ENCODE measurements at regions not wholly inside any gene's neighbourhood (a gene's known extent, or its start where the extent isn't known, plus 50 kb on each side); places are given as distances from the start of the nearest gene placed in this dataset.

- ChIA-PET POLR2A (no interaction called here), CTCF (interaction anchor here (3.0 kb wide), 1 partner anchor 10 kb away, joined by 10 read pairs; no protein-coding TSS in a partner anchor)
- Mint-ChIP-seq H3K27ac (no peak overlapping the region), H3K4me3 (no peak overlapping the region), H3K27me3 (no peaks in the 10 kb centered on the region), H3K9me3 (ENCODE audit: low read depth) (no peaks in the 10 kb centered on the region), H3K36me3 (ENCODE audit: low read depth) (no peaks in the 10 kb centered on the region), H3K4me1 (no peaks in the 10 kb centered on the region)
- intact Hi-C loops (cut with DNase I, micrococcal nuclease), result no loop called here
- no peak for DNase-seq
- no peak for ATAC-seq
Observed at GRCh38 chr2:59034837-59035236, 793.7 kb upstream of the FANCL start.

DNA sequence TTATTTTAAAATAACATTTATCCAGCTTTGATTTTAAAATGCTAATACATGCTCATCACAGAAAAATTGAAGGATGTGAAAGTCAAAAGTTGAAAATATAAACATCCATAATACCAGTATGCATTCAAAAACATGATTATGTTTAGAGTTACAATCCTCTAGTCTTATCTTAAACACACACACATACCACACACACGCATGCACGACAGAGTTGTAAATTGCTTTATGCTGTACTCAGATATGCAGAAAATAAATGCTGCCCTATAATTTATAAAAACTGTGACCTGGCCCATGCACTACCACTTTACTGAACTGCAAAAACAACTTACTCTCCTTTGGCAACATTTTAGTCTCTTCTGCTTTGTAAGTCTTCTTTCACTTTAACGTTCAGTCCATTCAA lies 793.0 kb upstream of the FANCL start:
- ChIA-PET CTCF (interaction anchor here (3.0 kb wide), 1 partner anchor 9 kb away, joined by 10 read pairs; no protein-coding TSS in a partner anchor), POLR2A (no interaction called here)
- H3K27me3 Mint-ChIP-seq, result no peaks in the 10 kb centered on the region

DNA sequence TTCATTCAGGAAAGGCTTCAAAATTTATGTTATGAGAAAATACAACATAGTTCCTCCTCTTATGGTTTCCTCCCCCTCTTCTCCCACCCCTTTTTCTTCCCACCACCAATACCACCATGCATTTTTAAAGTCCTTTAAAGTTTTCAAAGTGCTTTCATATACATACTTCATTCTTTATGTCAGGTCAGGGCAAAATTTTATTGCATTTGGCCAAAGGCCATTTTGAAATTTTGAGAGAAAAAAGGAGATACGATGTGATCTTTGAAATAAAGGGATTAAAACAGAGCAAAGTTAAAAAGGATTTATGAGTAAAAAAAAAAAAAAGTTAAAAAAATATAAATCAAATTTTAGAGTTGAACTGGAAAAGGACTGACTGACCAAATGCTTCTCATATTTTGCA lies 792.5 kb upstream of the FANCL start:
- no peak for DNase-seq
- Mint-ChIP-seq H3K9me3 (ENCODE audit: low read depth) (no peaks in the 10 kb centered on the region), H3K27ac (no peak overlapping the region), H3K4me1 (no peaks in the 10 kb centered on the region), H3K36me3 (ENCODE audit: low read depth) (no peaks in the 10 kb centered on the region), H3K4me3 (no peak overlapping the region), H3K27me3 (no peaks in the 10 kb centered on the region)
- intact Hi-C loops (cut with DNase I, micrococcal nuclease), result no loop called here
- ChIA-PET POLR2A (no interaction called here), CTCF (interaction anchor here (3.0 kb wide), 1 partner anchor 9 kb away, joined by 10 read pairs; no protein-coding TSS in a partner anchor)
- ATAC-seq, result no peak

More for the DNA sequence above, 793.0 kb upstream of the FANCL start:
- H3K4me3 Mint-ChIP-seq, result no peak overlapping the region
- no peaks in the 10 kb centered on the region for H3K36me3 Mint-ChIP-seq (ENCODE audit: low read depth)
- intact Hi-C loops (cut with DNase I, micrococcal nuclease), result no loop called here
- DNase-seq (no peak), ATAC-seq (no peak)
- no peak overlapping the region for H3K27ac Mint-ChIP-seq
- H3K9me3 Mint-ChIP-seq (ENCODE audit: low read depth), result no peaks in the 10 kb centered on the region
- H3K4me1 Mint-ChIP-seq, result no peaks in the 10 kb centered on the region

GRCh38 chr2:59032499-59032898 lies 791.4 kb upstream of the FANCL start:
- no peaks in the 10 kb centered on the region for H3K27me3 Mint-ChIP-seq
- CTCF ChIA-PET, result no interaction called here
- DNase-seq (no peak), ATAC-seq (no peak)
- H3K4me3 Mint-ChIP-seq, result no peak overlapping the region
- POLR2A ChIA-PET, result no interaction called here
- no peaks in the 10 kb centered on the region for H3K4me1 Mint-ChIP-seq
- intact Hi-C loops (cut with DNase I, micrococcal nuclease), result no loop called here
- no peaks in the 10 kb centered on the region for H3K9me3 Mint-ChIP-seq (ENCODE audit: low read depth)
- H3K27ac Mint-ChIP-seq, result no peak overlapping the region
- no peaks in the 10 kb centered on the region for H3K36me3 Mint-ChIP-seq (ENCODE audit: low read depth)

GRCh38 chr2:59029058-59029457 lies 787.9 kb upstream of the FANCL start:
- Mint-ChIP-seq H3K27ac (no peak overlapping the region), H3K36me3 (ENCODE audit: low read depth) (no peaks in the 10 kb centered on the region), H3K9me3 (ENCODE audit: low read depth) (no peaks in the 10 kb centered on the region), H3K4me3 (no peak overlapping the region), H3K27me3 (no peaks in the 10 kb centered on the region), H3K4me1 (no peaks in the 10 kb centered on the region)
- ATAC-seq (no peak), DNase-seq (no peak)
- POLR2A ChIA-PET, result no interaction called here
- CTCF ChIA-PET, result no interaction called here
- intact Hi-C loops (cut with DNase I, micrococcal nuclease), result loop anchor here in 1 of 2 experiments (5.0 to 10.0 kb wide), 2 partner anchors 1526 to 1548 kb away; partner anchors contain the start of gene BCL11A

DNA sequence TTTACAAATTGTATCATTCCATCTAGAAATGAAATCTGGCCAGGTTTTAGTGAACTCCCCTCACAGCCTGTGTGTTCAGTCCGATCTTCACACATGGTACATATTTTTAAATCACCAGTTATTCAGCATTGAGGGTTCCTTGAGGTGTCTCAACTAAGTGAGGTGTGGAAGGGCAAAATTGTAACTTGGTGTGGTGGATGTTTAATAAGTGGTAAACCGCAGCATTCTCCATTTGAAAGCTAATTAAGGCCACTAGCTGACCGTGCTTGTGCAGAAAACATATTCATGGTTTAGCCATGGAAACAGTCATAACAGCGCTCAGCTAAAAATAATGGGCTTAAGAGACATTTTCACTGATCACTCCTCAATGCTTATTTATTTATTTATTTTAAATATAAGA lies 786.2 kb upstream of the FANCL start:
- POLR2A ChIA-PET, result no interaction called here
- CTCF ChIA-PET, result no interaction called here

GRCh38 chr2:59025157-59025757 lies 784.1 kb upstream of the FANCL start:
- no peak overlapping the region for H3K27ac Mint-ChIP-seq
- ChIA-PET CTCF (interaction anchor here (0.7 to 2.2 kb wide), 6 partner anchors 10 to 1236 kb away, joined by 3 to 10 read pairs (median 3); no protein-coding TSS in a partner anchor), POLR2A (no interaction called here)
- H3K9me3 Mint-ChIP-seq (ENCODE audit: low read depth), result no peaks in the 10 kb centered on the region
- H3K4me1 Mint-ChIP-seq, result no peaks in the 10 kb centered on the region
- H3K36me3 Mint-ChIP-seq (ENCODE audit: low read depth), result no peaks in the 10 kb centered on the region
- no peak overlapping the region for H3K4me3 Mint-ChIP-seq
- no peaks in the 10 kb centered on the region for H3K27me3 Mint-ChIP-seq
- ATAC-seq, result no peak
- intact Hi-C loops (cut with DNase I, micrococcal nuclease), result loop anchor here in 1 of 2 experiments (5.0 to 10.0 kb wide), 2 partner anchors 1530 to 1552 kb away; partner anchors contain the start of gene BCL11A
- peak; percentile 44 for DNase-seq

More for the DNA sequence above, 786.2 kb upstream of the FANCL start:
- Mint-ChIP-seq H3K9me3 (ENCODE audit: low read depth) (no peaks in the 10 kb centered on the region), H3K4me3 (no peak overlapping the region), H3K27ac (no peak overlapping the region), H3K27me3 (no peaks in the 10 kb centered on the region), H3K4me1 (no peaks in the 10 kb centered on the region), H3K36me3 (ENCODE audit: low read depth) (no peaks in the 10 kb centered on the region)
- DNase-seq, result no peak
- ATAC-seq, result no peak
- intact Hi-C loops (cut with DNase I, micrococcal nuclease), result loop anchor here in 1 of 2 experiments (5.0 to 10.0 kb wide), 2 partner anchors 1527 to 1550 kb away; partner anchors contain the start of gene BCL11A

GRCh38 chr2:59021786-59022185 lies 780.7 kb upstream of the FANCL start:
- DNase-seq (no peak), ATAC-seq (no peak)
- Mint-ChIP-seq H3K27me3 (no peaks in the 10 kb centered on the region), H3K9me3 (ENCODE audit: low read depth) (no peaks in the 10 kb centered on the region), H3K27ac (no peak overlapping the region), H3K4me3 (no peak overlapping the region), H3K4me1 (no peaks in the 10 kb centered on the region), H3K36me3 (ENCODE audit: low read depth) (no peaks in the 10 kb centered on the region)
- CTCF ChIA-PET, result no interaction called here
- POLR2A ChIA-PET, result no interaction called here
- intact Hi-C loops (cut with DNase I, micrococcal nuclease), result loop anchor here in 1 of 2 experiments (10.0 kb wide), 1 partner anchor 1533 kb away; the partner anchor contains the start of gene BCL11A

DNA sequence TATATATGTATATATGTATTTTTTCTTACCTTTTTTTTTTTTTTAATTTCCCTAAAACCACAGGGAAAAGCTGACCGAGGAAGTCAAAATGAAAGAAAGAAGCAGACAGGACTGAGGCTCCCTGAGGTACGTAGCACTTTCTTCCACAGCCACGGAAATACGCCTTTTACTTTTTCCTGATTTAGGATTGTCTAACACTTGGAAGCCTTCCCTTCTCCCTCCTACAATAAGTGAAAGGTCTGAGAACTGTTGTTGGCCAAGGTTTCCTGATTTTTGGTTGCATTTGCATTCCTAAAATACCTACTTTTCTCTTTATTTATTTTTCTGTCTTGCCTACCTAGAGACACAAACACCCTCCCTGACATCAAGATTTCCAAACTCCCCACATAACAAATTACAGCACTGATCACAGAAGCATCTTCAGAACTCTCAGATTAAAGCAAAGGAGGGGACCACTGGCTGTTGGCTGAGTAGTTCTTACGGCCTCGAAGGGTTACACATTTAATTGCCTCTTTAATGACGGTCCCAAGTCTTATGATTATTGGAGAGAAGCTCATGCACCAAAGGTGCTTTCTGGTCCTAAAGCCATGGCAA lies 778.5 kb upstream of the FANCL start:
- intact Hi-C loops (cut with DNase I, micrococcal nuclease), result loop anchor here in 1 of 2 experiments (10.0 kb wide), 1 partner anchor 1535 kb away; the partner anchor contains the start of gene BCL11A
- DNase-seq (no peak), ATAC-seq (no peak)
- ChIA-PET CTCF (no interaction called here), POLR2A (no interaction called here)
- no peak overlapping the region for H3K27ac Mint-ChIP-seq
- H3K9me3 Mint-ChIP-seq (ENCODE audit: low read depth), result no peaks in the 10 kb centered on the region
- no peaks in the 10 kb centered on the region for H3K36me3 Mint-ChIP-seq (ENCODE audit: low read depth)
- no peaks in the 10 kb centered on the region for H3K4me1 Mint-ChIP-seq
- no peak overlapping the region for H3K4me3 Mint-ChIP-seq
- H3K27me3 Mint-ChIP-seq, result no peaks in the 10 kb centered on the region

GRCh38 chr2:59018737-59019136 lies 777.6 kb upstream of the FANCL start:
- Mint-ChIP-seq H3K4me3 (no peak overlapping the region), H3K27me3 (no peaks in the 10 kb centered on the region), H3K36me3 (ENCODE audit: low read depth) (no peaks in the 10 kb centered on the region), H3K27ac (no peak overlapping the region), H3K4me1 (no peaks in the 10 kb centered on the region), H3K9me3 (ENCODE audit: low read depth) (no peaks in the 10 kb centered on the region)
- POLR2A ChIA-PET, result no interaction called here
- DNase-seq (no peak), ATAC-seq (no peak)
- intact Hi-C loops (cut with DNase I, micrococcal nuclease), result no loop called here
- CTCF ChIA-PET, result interaction anchor here (1.0 kb wide), 1 partner anchor 8 kb away, joined by 4 read pairs; no protein-coding TSS in a partner anchor

GRCh38 chr2:59015027-59015426 lies 773.9 kb upstream of the FANCL start:
- H3K27me3 Mint-ChIP-seq, result no peaks in the 10 kb centered on the region
- intact Hi-C loops (cut with DNase I, micrococcal nuclease), result no loop called here
- DNase-seq (no peak), ATAC-seq (no peak)
- no peaks in the 10 kb centered on the region for H3K36me3 Mint-ChIP-seq (ENCODE audit: low read depth)
- no peaks in the 10 kb centered on the region for H3K9me3 Mint-ChIP-seq (ENCODE audit: low read depth)
- ChIA-PET CTCF (no interaction called here), POLR2A (no interaction called here)
- H3K27ac Mint-ChIP-seq, result no peak overlapping the region
- H3K4me1 Mint-ChIP-seq, result no peaks in the 10 kb centered on the region
- no peak overlapping the region for H3K4me3 Mint-ChIP-seq

DNA sequence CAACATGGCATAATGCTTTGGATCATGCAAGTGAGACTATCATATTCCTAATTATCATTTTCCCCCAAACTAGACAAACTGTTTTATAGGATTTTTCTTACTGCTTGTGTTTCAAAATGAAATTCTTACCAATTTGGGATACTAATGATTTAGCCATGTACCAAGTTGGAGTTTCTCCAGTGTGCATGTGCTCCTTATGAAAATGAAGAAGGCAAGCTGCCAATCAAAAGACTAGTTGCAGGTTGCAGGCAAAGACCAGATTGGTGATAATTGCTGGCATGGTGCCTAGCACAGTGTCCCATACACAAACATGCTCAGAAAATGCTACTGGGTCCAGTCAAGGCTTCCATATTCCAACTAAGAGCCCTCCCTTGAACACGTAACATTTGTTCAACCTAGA lies 771.8 kb upstream of the FANCL start:
- intact Hi-C loops (cut with DNase I, micrococcal nuclease), result no loop called here
- ATAC-seq (no peak), DNase-seq (no peak)
- Mint-ChIP-seq H3K4me1 (no peaks in the 10 kb centered on the region), H3K27ac (no peak overlapping the region), H3K4me3 (no peak overlapping the region), H3K9me3 (ENCODE audit: low read depth) (no peaks in the 10 kb centered on the region), H3K27me3 (no peaks in the 10 kb centered on the region), H3K36me3 (ENCODE audit: low read depth) (no peaks in the 10 kb centered on the region)
- POLR2A ChIA-PET, result no interaction called here
- CTCF ChIA-PET, result no interaction called here
